HG03097 (cell line): ENCODE measurements at regions not wholly inside any gene's neighbourhood (a gene's known extent, or its start where the extent isn't known, plus 50 kb on each side); places are given as distances from the start of the nearest gene placed in this dataset.

ENCODE experiments used
- ATAC-seq: cut with Tn5 transposase; IDR thresholded peaks from one replicate; pipeline ENCODE4 v1.9.1; 2021; ENCODE audit not compliant: unreplicated experiment, low FRiP score

DNA sequence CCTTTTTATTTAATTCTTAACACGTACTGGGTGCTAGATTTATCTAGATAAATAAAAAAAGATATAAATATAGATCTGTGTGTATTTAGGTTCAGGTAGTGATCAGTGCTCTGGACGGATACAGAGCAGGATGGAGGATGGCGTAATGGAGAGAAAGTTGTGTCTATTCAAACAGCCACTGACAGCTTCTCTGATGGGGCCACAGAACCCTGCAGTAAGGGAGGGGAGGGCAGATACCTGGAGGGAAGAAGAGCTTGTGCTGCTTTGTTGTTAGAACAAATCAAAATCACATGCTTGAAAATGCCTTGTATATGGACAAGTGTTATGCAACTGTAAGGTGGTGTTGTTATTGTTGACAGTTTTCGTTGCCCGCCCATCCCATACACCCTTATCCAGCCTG, 170.2 kb downstream of the UTP18 start:
- no peak for ATAC-seq

DNA sequence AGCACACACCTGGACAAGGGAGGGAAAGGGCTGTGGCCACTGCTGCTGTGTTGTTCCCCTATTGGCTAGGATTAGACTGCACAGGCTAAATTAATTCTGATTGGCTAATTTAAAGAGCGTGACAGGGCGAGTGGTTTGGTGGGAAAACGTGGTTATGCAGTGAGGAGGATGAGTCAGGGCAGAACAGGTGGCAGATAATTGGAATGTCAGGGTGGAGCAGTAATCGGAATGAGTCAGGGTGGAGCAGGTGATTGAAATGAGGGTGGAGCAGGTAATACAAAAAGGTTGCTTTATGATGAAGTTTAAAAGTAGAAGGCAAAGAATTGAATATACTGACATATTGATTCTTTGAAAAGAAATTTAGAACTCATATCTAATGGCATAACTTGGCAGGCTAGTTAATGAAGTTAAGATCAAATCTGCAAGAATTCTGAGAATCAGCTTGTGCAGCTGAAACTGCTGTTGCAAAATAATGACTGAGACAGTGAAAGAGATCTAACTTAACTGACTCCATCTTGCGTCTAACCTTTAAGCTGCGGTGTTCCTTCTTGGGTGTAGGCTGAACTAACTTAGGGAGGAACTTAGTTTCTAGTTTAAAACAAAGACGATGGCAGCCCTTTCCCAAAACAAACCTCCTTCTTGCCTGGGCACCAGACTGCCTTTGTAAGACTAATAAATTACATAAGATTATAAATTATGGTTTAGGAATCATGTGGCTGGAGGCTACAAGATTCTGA, 174.3 kb downstream of the UTP18 start:
- no peak for ATAC-seq

DNA sequence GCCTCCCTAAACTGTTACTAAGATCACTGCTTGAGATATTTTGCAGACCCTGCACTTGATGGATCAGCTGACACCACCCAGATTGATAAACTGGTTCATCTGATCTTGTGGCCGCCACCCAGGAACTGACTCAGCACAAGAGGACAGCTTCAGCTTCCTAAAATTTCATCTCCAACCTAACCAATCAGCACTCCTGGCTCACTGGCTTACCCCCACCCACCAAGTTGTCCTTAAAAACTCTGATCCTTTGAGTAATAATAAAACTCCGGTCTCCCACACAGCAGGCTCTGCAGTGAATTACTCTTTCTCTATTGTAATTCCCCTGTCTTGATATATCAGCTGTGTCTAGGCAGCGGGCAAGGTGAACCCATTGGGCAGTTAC, 174.8 kb downstream of the UTP18 start:
- ATAC-seq = no peak

DNA sequence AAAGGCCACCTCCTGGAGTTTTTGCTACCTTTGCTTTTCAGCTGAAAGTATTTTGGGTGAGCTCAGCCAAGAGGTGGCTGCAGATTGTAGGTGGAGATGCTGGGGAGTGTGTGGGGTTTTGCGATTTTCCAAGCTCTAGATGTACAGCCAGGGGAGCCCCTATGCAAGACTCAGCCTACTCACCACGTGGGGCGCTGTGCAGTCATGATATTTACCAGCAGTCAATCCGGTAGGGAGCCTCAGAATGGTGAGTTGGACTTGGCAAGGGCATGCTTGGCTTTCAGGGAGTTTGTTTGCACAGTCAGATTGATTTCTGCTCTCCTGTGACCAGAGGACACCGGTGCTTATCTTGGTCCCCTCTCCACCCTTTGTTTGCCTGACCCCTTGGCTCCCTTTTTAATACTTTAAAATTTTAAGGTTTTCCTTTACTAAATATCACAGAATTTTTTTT, 175.3 kb downstream of the UTP18 start:
- no peak for ATAC-seq

DNA sequence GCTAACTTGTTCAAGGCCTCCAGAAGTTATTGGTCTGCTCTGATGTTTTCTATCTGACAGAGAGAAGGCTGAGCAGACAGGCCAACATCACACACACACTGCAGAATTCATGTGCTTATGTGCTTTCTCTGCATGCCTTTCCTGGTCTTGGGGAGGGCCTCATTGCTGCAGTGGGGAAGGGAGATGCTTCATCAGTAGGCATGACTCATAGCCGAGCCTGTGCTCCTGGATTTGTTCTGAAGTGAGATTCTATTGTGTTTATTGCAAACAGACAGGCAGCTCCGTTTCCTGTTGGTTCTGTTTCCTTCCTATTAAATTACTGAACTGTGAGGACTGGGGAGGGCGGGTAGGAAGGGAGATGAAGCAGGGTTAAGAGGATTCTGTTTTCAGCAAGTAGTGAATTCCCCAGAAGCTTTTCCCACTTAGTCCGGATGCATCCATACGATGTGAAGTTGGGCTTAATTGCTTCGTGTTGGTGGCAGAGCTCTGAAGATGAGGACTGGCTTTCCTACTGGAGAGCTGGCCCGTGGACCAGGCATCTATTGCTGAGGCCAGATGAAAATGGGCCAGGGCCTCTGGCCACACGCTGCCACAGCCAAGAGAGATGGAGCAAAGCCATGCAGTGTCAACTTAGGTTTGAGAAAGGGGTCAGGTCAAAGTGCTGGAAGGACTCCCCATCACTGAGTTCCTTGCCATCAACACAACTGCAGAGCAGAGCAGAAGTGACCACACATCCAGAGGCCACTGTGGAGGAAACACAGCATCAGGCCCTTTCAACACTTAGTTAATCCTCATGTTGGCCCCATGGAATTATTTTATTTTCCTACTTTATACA, 179.3 kb downstream of the UTP18 start:
- no peak for ATAC-seq

DNA sequence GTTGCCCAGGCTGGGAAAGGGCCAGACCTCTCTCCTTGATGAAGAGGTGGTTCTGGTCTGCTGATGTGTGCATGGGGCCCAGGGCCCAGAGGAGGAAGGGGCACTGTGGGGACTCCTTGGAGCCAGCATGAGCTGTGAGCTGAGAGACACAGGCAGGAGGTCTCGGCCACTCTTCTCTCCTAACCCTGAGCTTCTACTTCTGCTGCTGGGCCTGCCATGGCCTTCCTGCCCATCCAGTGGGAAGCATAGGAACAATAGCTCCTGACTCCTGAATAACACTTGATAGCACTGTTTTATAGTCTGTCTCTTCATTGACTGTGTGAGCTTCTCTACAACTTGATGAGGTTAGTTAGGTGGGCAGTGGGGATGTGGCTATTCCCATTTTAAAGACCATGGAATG, 181.1 kb downstream of the UTP18 start:
- ATAC-seq = no peak

DNA sequence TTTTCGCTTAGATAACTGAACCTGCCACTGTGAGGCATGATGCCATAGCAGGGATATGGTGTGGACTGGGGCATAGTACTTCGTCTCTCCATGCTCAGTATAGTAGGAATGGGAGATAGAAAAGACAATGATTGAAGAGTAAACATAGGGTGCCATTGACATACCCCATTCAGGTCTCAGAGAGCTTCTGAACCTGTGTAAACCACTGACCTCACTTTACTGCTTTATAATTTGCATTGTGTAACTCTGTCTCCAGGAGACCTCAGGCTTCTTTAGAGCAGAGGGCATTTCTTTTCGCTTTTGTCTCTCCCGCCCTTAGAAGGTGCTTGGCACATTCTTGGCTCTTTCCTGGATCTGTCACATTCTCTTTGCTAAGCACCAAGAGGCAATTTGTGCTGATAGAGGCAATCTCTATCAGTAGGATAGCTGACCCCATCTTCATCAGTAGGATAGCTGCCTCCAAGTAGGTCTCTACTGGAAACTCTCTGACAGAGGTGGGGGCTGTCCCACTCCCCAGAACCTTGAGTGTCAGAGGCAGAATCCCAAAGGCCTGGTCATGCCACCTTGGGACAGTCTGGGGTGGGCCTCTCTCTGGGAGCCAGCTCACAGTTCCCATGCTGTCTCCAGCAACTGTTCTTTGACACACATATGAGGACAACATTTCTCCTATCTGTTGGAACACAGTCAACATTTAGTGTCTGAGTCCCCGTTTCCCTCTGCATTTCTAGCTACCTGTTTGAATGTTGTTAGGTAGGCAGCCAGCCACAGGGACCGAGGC, 181.9 kb downstream of the UTP18 start:
- ATAC-seq = no peak

DNA sequence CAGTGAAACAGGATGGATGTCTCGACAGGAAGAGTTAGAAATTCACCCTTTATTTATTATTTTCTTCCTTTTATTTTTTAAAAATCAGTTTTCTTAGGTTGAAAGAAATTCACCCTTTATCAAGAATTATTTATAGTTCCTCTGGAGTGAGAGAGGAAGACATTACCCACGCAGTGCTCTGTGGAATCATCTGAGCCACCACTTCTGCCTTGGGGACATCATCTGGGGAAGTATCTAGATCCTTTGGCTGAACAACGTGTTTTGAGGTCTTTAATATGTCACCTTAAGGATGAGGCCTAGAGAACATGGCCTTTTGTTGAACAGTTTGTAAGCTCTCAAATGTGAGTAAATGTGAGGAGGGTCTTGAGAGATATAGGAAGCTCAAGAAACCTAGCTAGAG, 183.3 kb downstream of the UTP18 start:
- ATAC-seq = no peak

DNA sequence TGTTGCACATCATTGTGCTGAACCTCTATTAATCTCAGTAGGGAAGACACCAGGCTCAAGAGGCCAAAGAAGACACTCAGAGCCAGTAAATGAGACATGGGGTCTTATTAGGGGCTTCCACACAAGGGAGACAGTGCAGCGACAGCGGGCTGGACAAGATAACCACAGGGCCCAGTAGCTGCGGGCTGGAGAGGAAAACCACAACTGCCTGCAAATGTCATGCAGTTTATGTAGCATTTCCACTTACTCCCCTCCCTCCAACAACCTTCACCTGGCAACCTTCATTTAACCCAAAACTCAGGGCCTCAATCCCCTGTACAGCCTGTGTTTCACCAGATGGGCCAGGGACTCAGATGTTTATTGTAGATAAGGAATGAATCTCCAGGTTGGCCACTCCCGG, 185.6 kb downstream of the UTP18 start:
- no peak for ATAC-seq

DNA sequence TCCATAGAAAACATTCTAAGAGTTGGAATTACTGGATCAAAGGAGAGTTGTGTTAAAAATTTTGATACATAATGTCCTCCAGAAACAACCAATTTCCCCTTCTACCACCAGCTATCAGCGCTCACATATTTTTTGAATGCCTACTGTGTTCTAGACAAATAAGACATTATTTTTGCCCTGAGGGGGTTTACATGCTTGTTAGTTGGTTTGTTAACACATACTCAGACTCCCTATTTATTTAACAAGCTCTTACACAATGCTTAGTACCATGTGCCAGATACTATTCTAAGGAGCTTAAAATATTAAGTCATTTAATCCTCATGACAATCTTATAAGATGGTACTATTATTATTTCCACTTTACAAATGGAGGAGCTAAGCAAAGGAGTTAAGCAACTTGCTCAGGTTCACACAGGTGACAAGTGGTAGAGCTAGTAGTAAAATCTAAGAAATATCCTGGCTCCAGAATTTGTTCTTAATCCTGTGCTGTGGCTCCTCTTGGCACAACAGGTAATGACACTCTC, 194.2 kb downstream of the UTP18 start:
- ATAC-seq = no peak

DNA sequence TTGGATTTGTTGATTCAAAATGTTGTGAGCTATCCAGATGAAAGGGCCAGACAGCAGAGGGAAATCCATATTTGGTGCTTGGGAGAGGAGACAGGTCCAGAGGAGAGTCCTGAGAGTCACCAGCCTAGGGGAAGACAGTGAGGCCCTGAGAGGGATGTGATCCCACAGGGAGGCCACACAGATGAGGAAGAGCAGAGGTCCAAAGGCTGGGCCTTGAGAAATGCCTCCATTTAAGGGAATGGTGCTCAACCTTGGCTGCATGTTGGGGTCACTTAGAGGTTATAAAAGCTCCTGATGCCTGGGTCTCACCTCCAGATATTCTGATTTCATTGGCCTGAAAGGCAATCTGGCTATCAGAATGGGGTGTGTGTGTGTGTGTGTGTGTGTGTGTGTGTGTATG, 194.9 kb downstream of the UTP18 start:
- ATAC-seq = no peak

DNA sequence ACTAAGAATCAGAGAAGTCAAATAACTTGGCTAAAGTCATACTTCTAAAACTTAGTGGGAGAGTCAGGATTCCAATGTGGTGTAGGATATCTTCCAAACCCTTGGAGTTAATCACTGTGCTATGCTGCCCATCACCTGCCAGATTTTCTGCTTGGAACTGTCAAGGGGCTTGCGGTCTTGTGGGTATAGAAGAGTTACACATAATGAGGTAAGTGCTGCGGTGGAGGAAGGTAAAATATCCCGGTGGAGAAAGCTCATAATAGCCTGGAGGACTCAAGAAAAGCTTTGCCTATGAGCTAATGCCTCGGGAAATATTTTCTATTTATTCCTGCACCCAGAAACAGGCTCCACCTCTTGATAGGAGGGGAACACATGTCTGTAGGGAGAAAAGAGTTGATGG, 195.6 kb downstream of the UTP18 start:
- ATAC-seq = no peak

DNA sequence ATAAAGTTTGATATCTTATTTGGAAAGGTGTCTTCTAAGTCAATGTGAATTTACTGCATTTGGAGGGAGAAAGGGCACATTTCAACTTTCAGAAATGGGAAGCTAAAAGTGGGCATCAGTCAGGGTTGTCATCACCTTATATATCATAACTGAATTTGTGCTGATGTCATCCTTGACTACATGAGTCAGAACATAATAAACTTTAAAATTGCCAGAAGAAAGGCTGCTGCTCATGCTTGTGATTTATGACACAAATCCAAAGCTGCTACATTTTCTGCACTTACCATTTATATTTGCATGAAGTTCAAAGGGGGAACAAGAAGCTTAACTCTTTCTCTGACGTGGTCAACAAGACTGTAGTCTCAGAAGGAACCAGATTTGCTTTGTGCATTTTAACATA, 196.6 kb downstream of the UTP18 start:
- no peak for ATAC-seq

DNA sequence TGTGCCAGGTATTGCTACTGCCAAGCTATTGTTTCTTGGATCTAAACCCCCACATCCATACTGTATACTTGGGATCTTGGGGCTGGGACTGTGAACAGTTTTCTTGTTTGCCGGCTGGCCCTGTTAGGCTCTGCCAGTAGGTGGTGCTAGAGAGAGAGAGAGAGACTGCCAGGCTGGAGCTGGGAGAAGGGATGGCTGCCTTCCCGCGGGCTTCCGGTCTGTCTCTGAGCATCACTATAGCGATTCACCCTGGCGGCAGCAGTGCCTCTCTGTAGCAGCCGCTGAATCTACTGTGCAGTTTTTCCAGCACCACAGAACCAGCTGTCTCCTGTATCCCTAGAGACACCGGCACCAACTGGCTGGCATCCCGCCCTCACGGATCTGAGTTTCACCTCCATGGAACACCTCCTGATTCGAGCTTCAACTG, 201.2 kb downstream of the UTP18 start:
- no peak for ATAC-seq

DNA sequence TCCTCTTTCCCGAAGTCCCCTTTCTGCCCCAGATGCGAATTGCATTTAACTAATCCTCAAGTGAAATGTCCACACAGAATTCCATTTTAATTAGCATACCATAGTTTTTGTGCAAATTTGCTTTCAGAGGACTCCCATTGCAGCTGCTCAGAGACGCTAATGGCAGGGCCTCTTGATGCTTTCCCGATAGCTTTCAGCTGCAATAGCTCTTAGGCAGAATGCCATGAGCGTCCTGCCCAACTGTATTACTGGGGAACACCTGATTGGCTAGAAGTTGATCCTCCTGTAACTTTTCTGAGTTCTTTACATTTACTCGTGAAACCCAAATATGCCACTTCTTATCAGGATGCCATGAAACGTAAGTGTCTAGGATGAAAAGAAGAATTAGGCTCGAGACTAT, 203.0 kb downstream of the UTP18 start:
- no peak for ATAC-seq

DNA sequence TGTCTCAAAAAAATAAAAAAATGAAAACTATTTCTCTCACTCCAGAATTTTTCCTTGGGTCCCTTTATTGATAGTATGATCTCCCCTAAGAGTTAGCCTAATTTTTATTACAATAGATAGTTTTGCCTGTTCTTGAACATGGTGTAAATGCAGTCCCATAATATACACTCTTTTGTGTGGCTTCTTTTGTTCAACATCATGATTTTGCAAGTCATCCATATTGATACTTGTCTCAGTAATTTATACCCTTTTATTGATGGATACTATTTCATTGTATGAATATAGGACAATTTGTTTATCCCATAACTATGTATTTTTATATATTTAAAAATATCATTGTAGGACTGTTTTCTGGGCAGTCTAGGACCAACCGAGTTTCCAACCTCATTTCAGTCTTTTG, 207.0 kb downstream of the UTP18 start:
- no peak for ATAC-seq

DNA sequence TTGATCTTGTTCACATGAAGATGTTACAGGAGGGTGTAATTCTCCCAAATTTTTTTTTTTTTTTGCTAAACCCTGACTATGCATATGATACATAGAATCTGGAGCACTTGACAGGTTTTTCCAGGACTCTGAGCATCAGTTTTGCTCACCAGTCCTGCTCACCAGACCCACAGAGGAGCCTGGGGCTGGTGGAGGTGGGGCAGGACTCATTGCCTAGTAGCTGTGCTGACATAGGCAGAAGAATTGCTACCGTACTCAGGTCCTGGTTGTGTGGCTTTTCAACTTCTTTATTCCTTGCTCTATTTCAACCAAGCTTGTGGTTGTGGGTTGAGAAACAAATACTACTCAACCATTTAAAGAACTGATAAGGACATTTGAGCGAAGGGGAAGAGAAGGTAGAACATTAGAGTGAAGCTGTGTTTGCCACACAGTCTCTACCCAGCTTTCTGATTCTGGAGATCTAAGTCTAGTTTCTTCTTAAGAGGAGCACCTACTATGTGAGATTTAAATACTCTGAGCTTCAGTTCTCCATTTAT, 212.4 kb downstream of the UTP18 start:
- ATAC-seq = no peak

DNA sequence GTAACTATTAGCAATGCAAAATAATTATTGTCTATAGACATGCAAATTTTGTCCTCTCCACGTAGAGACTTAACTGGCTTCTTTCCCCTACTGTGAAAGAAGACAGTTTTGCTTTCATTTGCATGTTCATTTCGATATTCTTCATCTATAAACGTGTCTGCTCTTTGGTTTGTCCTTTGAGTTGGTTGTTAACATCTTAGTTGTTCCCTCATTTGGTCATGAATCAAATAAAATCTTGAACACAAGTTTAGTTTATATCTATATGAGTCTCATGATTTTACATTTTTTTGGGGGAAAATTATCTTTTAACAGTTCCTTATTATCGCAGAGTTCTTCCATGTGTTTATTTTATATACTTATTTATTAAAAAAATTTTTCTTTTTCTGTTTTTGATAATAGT, 214.4 kb downstream of the UTP18 start:
- no peak for ATAC-seq

DNA sequence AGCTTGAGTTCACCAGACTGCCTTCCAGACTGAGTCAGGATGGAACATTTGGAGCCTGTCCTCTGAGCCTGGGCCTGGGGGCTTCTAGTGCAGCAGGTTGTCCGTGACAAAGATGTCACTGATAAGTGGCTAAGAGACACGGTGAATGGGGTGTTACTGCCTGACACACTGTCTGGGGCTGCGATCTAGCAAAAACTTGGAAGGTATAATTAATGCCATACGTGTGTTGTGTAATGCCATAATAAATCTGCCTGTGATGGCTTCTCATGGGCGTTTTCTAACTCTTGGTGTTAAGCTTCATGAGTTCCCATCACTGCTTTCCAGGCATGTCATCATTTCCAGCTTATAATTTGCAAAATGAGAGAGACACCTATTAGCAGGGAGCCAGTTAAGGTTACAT, 215.4 kb downstream of the UTP18 start:
- ATAC-seq = no peak

DNA sequence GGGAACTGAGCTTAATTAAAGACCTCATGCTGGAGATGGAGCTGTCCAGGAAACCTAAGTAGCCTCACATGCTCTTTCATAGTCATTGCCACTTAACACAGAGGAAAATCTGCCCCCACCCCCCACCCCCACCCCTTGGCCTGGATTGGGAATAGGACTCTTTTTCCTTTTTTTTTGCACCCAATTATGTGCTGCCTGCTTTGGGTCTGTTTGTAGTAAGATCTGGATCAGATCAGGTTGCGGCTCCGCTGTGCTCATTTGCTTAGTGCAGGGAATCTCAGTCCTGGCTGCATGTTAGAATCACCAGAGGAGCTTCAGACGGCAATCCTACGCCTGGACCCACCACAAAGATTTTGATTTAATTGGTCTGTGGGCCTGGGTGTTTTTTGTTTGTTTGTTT, 219.0 kb downstream of the UTP18 start:
- ATAC-seq = no peak

DNA sequence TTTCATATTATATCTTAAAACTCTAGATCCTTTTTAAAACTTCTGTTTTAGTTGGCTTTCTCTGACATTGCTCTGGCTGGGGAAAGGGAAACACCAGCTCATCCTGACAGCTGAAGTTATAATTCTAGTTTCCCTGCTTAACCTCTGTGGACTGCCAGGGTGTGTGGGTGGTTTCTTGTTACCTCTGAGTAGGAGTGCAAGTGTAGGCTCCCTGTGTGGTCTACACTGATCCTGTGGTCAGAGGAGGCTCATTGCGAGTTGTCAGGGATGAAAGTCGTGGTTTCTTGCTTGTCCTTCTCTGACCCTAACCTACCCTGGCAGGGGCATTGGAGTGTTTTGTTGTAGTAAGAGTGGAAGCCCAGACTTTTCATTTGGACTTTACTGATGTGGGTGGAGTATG, 221.0 kb downstream of the UTP18 start:
- ATAC-seq = no peak
